Common myeloid progenitor, CD34-positive (primary cell): ENCODE measurements at regions not wholly inside any gene's neighbourhood (a gene's known extent, or its start where the extent isn't known, plus 50 kb on each side); places are given as distances from the start of the nearest gene placed in this dataset.

Experiments
- CTCF ChIA-PET: fragments of 350-600 bp; sonication (Branson Sonifier 250); formaldehyde crosslinking; loops from one replicate; lab custom pipeline; 2021; ENCODE audit warnings: antibody characterized with exemption; lab: Charles Lee
- POLR2A ChIA-PET: fragments of 350-600 bp; sonication (Branson Sonifier 250); formaldehyde crosslinking; loops from one replicate; lab custom pipeline; 2021; ENCODE audit warnings: antibody characterized with exemption; lab: Charles Lee
- DNase-seq, 3 donors: peaks; one replicate each; pipeline versions ENCODE4 v3.0.0 to v3.0.0-alpha.2; 2013
- H3K27ac ChIP-seq, 2 experiments: 1 replicate in 1 of 2; 2 replicates in 1 of 2; pipeline ENCODE4 v1.7.0; 2013; ENCODE audit warnings: inconsistent platforms in 2 of 2, low read length in 2 of 2, mild to moderate bottlenecking in 2 of 2, low read depth in 1 of 2, moderate library complexity in 1 of 2; ENCODE audit not compliant: severe bottlenecking in 2 of 2, insufficient read depth in 1 of 2, poor library complexity in 1 of 2
- H3K27me3 ChIP-seq, 5 experiments: replicated peaks in 2 of 5; 1 replicate in 3 of 5; 2 replicates in 2 of 5; pipeline versions ENCODE4 v1.6.1 to v1.7.0; 2013; ENCODE audit warnings: low read length in 4 of 5, mild to moderate bottlenecking in 2 of 5, moderate library complexity in 2 of 5, inconsistent platforms in 1 of 5; ENCODE audit not compliant: insufficient read depth in 5 of 5, control insufficient read depth in 4 of 5
- H3K36me3 ChIP-seq, 4 experiments: 1 replicate in 2 of 4; 2 replicates in 2 of 4; pipeline versions ENCODE4 v1.6.1 to v1.7.0; 2013; ENCODE audit warnings: low read length in 3 of 4, control low read depth in 1 of 4, mild to moderate bottlenecking in 1 of 4; ENCODE audit not compliant: control insufficient read depth in 4 of 4, insufficient read depth in 4 of 4
- H3K4me1 ChIP-seq, 4 experiments: 1 replicate in 3 of 4; 2 replicates in 1 of 4; pipeline versions ENCODE4 v1.6.1 to v1.7.1; 2013; ENCODE audit warnings: low read length in 3 of 4, mild to moderate bottlenecking in 3 of 4, control low read depth in 1 of 4, inconsistent platforms in 1 of 4, moderate library complexity in 1 of 4; ENCODE audit not compliant: control insufficient read depth in 4 of 4, insufficient read depth in 4 of 4; ENCODE audit errors: control extremely low read depth in 1 of 4
- H3K4me3 ChIP-seq, 7 experiments: 1 replicate in 4 of 7; 2 replicates in 3 of 7; pipeline versions ENCODE4 v1.5.1 to v1.7.0; 2013; ENCODE audit warnings: mild to moderate bottlenecking in 7 of 7, low read length in 6 of 7, moderate library complexity in 6 of 7, inconsistent platforms in 2 of 7, low read depth in 2 of 7, control low read depth in 1 of 7; ENCODE audit not compliant: insufficient read depth in 4 of 7, control insufficient read depth in 1 of 7; ENCODE audit errors: extremely low read depth in 1 of 7
- H3K9me3 ChIP-seq, 5 experiments: 1 replicate in 4 of 5; 2 replicates in 1 of 5; pipeline versions ENCODE4 v1.6.1 to v1.7.1; 2013; ENCODE audit warnings: low read length in 4 of 5, mild to moderate bottlenecking in 2 of 5, inconsistent platforms in 1 of 5, low read depth in 1 of 5, moderate library complexity in 1 of 5; ENCODE audit not compliant: control insufficient read depth in 4 of 5, insufficient read depth in 2 of 5; ENCODE audit errors: control extremely low read depth in 1 of 5
- WGBS: methylation state at CpG from one replicate; pipeline ENCODE4 v1.1.5; 2013; ENCODE audit not compliant: insufficient coverage; 5-methylcytosine and 5-hydroxymethylcytosine counted together

DNA sequence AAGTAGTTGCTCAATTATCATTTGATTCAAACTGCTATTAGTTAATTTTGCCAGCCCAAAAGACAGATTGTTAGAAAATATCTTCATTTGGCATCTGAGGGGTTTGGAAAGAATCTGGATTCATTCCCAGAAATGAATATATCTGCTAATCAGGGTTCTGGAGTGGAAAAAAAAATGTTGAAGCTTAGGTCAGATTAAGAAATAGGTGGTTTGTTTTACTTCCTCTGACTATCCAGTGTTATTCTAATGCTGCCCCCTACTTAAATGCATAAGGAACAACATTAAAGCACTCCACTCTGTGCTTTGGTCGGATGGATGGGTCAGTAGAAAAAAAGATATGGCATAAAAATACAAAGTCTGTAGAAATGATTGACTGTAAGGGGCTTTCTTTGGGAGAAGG, 89.0 kb downstream of the LUZP4 start:
- H3K4me3 ChIP-seq: no peak overlapping the region
- WGBS: no CpG with 5 or more reads among the region's 1 CpG
- no peak overlapping the region for H3K27ac ChIP-seq
- H3K36me3 ChIP-seq: no peaks in the 10 kb centered on the region
- peak in 2 of 3 donors; percentile 11 to 14 for DNase-seq
- H3K4me1 ChIP-seq: no peaks in the 10 kb centered on the region
- no peaks in the 10 kb centered on the region for H3K27me3 ChIP-seq
- CTCF ChIA-PET: interaction anchor here (0.6 kb wide), 1 partner anchor 49 kb away, joined by 3 read pairs; no protein-coding TSS in a partner anchor
- H3K9me3 ChIP-seq: no peaks in the 10 kb centered on the region
- POLR2A ChIA-PET: no interaction called here

DNA sequence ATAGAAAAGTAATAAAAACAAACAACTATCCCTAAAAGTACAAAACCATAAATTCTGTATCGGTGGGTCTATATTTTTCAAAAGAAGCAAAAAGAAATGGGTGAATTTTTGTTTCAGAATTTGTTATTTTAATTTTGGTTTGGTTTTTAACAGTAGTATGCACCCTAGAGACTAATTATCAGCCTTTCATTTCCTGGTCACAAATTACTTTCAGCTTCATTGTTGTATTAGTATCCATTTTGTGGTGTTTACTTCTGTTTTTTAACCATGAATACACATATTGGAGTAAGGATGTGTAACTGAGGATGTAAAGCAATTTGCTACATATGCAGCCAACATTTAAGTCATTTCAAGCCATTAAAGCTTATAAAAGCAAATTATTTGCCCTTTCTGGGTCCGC, 97.8 kb downstream of the LUZP4 start:
- no CpG with 5 or more reads among the region's 2 CpGs for WGBS
- no peaks in the 10 kb centered on the region for H3K36me3 ChIP-seq

GRCh38 chrX:115388879-115389278, 99.4 kb downstream of the LUZP4 start:
- POLR2A ChIA-PET: no interaction called here
- Histone ChIP-seq H3K9me3 (no peaks in the 10 kb centered on the region), H3K27me3 (peaks cover 0 to 4% (median 0%) of the 10 kb centered on the region in 5 experiments), H3K36me3 (no peaks in the 10 kb centered on the region), H3K4me1 (no peaks in the 10 kb centered on the region), H3K27ac (no peak overlapping the region), H3K4me3 (no peak overlapping the region)
- DNase-seq: no peak
- CTCF ChIA-PET: interaction anchor here (0.6 kb wide), 1 partner anchor 9 kb away, joined by 4 read pairs; no protein-coding TSS in a partner anchor
- 95% methylated on average over 3 of the region's 4 CpGs for WGBS

More for the DNA sequence above, 97.8 kb downstream of the LUZP4 start:
- Histone ChIP-seq H3K4me3 (no peak overlapping the region), H3K4me1 (no peaks in the 10 kb centered on the region), H3K9me3 (no peaks in the 10 kb centered on the region), H3K27ac (no peak overlapping the region), H3K27me3 (peaks cover 0 to 4% (median 0%) of the 10 kb centered on the region in 5 experiments)
- POLR2A ChIA-PET: no interaction called here
- CTCF ChIA-PET: no interaction called here
- DNase-seq: no peak

GRCh38 chrX:115390078-115390477, 100.6 kb downstream of the LUZP4 start:
- ChIA-PET CTCF (no interaction called here), POLR2A (no interaction called here)
- Histone ChIP-seq H3K4me3 (no peak overlapping the region), H3K27ac (no peak overlapping the region), H3K4me1 (no peaks in the 10 kb centered on the region), H3K27me3 (peaks cover 0 to 4% (median 0%) of the 10 kb centered on the region in 5 experiments), H3K36me3 (no peaks in the 10 kb centered on the region), H3K9me3 (no peaks in the 10 kb centered on the region)
- no peak for DNase-seq
- 100% methylated on average over 1 of the region's 3 CpGs for WGBS

GRCh38 chrX:115392031-115392430, 102.5 kb downstream of the LUZP4 start:
- Histone ChIP-seq H3K9me3 (no peaks in the 10 kb centered on the region), H3K4me3 (no peak overlapping the region), H3K36me3 (no peaks in the 10 kb centered on the region), H3K27ac (no peak overlapping the region), H3K4me1 (no peaks in the 10 kb centered on the region), H3K27me3 (peaks cover 0 to 11% (median 0%) of the 10 kb centered on the region in 5 experiments)
- 77% methylated on average over 2 of the region's 2 CpGs for WGBS
- POLR2A ChIA-PET: no interaction called here
- no peak for DNase-seq
- CTCF ChIA-PET: no interaction called here

DNA sequence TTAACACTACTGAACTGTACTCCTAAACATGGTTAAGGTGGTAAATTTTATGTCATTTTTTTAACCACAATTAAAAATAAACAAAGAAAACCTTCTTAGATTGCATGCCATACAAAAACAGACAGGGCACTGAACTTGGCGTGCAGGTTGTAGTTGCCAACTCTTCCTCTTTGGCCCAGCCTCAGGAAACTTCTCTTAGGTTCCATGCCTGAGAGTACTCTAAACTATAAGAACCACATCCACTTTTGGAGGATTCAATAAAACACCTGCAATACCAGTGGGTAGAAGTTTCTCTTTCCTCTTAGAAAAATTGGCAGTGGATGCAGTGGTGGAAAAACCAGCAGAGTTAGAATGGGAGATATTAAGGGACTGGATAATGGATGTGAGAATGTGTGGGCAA, 103.4 kb downstream of the LUZP4 start:
- ChIA-PET CTCF (no interaction called here), POLR2A (no interaction called here)
- Histone ChIP-seq H3K27ac (no peak overlapping the region), H3K9me3 (no peaks in the 10 kb centered on the region), H3K36me3 (no peaks in the 10 kb centered on the region), H3K4me1 (no peaks in the 10 kb centered on the region), H3K4me3 (no peak overlapping the region), H3K27me3 (peaks cover 0 to 11% (median 0%) of the 10 kb centered on the region in 5 experiments)
- WGBS: 100% methylated on average over 1 of the region's 1 CpG
- no peak for DNase-seq

DNA sequence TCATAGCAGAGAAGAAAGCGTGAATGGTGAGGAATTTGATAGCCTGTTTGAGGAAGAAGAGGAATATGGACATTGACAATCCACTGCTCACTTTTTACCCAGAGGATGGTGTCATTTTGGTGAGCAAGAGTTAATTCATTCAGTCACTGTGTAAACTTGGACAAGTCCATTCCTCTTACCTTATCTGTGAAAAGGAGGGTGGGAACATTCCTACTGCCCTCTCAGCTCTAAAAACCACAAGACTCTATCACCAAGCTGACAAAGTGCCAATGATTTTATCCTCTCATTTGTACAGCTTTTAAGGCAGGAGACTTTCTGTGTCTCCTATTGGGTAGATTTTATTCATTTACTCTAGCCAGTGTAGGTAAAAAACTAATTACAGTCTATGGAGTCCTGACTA, 103.8 kb downstream of the LUZP4 start:
- CTCF ChIA-PET: no interaction called here
- no peaks in the 10 kb centered on the region for H3K4me1 ChIP-seq
- no peak for DNase-seq
- POLR2A ChIA-PET: no interaction called here
- H3K27ac ChIP-seq: no peak overlapping the region
- H3K9me3 ChIP-seq: no peaks in the 10 kb centered on the region
- no peak overlapping the region for H3K4me3 ChIP-seq
- peaks cover 0 to 11% (median 0%) of the 10 kb centered on the region in 5 experiments for H3K27me3 ChIP-seq
- no peaks in the 10 kb centered on the region for H3K36me3 ChIP-seq
- no CpG with 5 or more reads among the region's 1 CpG for WGBS
